Muscle of arm (tissue), 1 donor: ENCODE measurements at regions not wholly inside any gene's neighbourhood (a gene's known extent, or its start where the extent isn't known, plus 50 kb on each side); places are given as distances from the start of the nearest gene placed in this dataset.

Experiments
- DNase-seq: peaks from one replicate; pipeline ENCODE4 v3.0.0-alpha.2; 2013

GRCh38 chr18:75915941-75916623 lies 488.6 kb upstream of the SMIM21 start:
- peak; percentile 63 for DNase-seq

- no peak for DNase-seq
Measured at GRCh38 chr18:75912829-75913228, 485.3 kb upstream of the SMIM21 start.

GRCh38 chr18:75904416-75904815 lies 476.9 kb upstream of the SMIM21 start:
- no peak for DNase-seq

GRCh38 chr18:75898651-75899050 lies 471.1 kb upstream of the SMIM21 start:
- no peak for DNase-seq

- DNase-seq: no peak
Measured at GRCh38 chr18:75897386-75897785, 469.9 kb upstream of the SMIM21 start.

- no peak for DNase-seq
Measured at GRCh38 chr18:75896865-75897264, 469.4 kb upstream of the SMIM21 start.

DNA sequence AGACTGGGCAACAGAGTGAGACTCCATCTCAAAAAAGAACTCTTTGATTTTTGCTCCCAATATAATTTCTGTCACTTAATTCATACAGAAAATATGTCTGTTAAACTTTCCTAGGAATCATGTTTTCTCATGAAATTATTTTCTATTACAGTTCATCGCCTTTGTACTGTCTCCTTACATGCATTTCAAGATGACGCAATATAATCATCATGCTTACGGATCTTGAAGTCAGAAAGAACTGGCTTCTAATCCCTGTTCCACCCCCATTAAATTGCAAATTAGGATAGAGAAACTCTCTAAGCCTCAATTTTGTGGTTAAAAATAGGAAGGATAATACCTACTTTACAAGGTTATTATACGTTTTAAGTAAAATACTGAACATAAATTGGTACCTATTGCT lies 467.6 kb upstream of the SMIM21 start:
- no peak for DNase-seq

- DNase-seq: no peak
Measured at GRCh38 chr18:75884728-75885127, 457.2 kb upstream of the SMIM21 start.

GRCh38 chr18:75880925-75881504 lies 453.5 kb upstream of the SMIM21 start:
- no peak for DNase-seq

DNA sequence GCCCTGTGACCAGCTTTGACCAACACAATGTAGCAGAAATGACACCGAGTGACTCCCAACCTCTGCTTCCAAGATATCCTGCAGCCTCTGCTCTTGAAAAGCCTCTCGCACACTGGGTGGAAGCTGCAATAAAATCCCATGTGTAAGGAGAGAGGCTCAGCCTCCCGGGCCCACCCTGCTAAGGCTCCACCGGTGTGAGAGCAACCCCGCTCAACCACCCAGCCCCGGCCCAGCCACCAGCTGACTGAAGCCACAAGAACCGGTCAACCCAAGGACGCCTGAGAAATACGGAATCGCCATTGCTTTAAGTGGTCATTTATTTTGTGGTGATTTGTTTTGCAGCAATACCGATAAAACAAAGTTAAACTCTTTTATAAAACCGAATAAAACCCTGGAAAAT lies 452.8 kb upstream of the SMIM21 start:
- no peak for DNase-seq

DNA sequence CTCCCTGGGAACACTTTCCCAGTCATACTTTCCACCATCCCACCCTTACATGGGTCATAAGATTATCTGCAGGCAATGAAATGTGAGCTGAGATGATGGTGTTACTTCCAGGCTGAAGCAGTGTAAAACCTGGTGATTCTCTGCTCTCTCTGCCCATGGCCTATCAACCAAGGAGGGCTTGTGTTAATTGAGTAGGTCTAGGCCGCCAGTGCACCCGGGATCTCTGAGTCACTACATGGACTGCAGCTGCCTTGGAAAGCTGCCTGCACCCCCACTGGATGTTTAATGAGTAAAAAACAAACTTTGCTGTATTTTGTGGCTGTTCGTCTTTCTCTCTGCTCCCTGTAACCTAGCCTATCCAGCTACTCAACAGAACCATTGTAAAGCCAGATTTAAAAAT lies 451.7 kb upstream of the SMIM21 start:
- no peak for DNase-seq

GRCh38 chr18:75875559-75875958 lies 448.1 kb upstream of the SMIM21 start:
- DNase-seq: no peak

DNA sequence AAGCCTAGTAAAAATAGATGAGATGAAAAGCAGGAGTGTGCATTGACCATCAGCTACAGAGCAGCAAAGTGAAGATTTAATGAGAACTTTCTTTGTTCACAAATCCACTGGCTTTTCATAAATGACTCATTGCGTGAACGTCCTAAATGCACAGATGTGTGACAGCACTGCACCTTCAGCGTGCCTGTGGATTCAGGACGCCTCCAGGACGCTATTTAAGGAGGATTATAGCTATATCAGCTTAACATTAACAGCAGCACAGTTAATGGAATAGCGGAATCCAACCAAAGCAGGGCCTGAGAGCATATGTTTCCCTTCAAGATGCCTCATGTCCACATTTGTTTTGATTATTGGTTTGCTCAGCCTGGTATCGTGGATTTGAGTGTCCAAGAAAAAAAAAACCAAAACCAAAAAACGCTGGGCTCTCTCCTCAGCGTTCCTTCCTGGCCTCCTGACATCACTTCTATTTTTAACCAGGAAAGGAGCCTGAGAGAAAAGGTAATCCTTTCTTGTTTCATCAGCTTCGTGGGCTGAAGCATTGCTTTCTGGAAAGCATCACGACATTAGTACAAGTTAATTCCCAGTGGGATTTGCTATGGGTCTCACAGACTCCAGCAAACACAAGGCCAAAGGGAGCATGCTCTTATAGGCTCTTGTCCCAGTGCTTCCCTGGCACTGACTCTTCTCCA lies 447.0 kb upstream of the SMIM21 start:
- no peak for DNase-seq

GRCh38 chr18:75871596-75871995 lies 444.1 kb upstream of the SMIM21 start:
- no peak for DNase-seq

DNA sequence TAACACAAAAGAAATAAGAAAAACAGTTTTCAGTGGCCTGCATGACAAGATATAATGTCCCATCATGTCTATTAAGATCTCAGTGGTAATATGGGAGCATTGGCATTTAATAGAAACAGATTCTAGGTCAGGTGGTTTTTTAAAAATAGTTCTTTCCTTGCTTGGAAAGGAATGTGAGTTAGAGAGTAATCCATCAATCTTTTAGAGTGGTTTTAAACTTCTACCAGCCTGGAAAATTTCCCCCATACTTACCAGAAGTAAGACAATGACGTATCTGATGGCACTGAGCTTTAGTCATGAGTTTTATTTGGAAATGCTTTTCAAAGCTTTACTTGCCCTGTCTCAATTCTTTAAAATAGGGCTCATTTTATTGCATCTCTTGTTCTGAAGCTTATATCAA lies 441.7 kb upstream of the SMIM21 start:
- DNase-seq: no peak

- DNase-seq: no peak
Measured at GRCh38 chr18:75868031-75868430, 440.5 kb upstream of the SMIM21 start.

DNA sequence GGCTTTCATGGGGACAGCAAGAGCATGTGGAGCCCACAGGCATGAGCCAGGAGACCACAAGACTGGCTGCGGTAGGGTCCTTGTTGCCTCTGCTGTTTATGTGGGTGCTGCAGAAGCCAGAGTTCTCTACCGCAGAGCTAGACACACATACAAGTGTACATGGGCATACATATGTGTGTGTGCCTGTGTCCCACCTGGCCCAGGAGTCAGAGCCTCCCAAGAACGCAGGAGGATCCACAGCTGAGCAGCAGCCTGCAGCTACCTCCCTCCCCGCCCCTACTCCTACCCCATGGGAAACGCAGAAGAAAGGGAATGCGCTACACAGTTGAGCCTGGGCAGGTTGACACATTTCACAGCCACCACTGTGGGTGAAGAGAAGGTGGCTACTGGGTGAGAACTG lies 438.1 kb upstream of the SMIM21 start:
- no peak for DNase-seq

DNA sequence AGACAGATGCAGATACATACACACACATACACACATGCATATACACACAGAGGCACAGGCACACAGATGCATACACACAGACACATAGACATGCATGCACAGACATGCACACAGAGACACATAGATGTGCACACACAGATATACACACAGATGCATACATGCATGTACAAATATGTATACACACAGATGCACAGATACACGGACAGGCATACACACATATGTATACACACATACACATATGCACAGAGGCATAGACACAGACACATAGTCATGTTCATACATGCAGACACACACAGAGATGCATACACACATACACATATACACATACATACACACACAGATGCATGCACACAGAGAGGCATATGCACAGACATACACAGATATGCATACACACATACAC lies 437.3 kb upstream of the SMIM21 start:
- no peak for DNase-seq

- no peak for DNase-seq
Measured at GRCh38 chr18:75863696-75864095, 436.2 kb upstream of the SMIM21 start.

- DNase-seq: no peak
Measured at GRCh38 chr18:75862458-75862857, 435.0 kb upstream of the SMIM21 start.

DNA sequence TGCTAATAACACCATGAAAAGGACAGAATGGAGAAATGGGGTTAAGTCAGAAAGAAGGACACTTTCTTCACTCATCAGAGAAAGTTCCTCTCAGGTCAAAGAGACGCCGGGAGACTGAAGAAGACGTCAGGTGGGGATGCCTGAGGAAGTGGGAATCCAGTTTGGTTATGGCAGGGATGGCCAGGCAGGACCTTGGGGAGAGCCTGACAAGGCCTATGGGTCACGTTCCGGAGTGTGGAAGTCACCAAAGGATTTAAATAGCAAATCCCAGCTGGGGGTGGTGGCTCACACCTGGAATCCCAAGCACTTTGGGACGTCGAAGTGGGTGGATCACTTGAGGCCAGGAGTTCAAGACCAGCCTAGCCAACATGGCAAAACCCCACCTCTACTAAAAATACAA lies 432.7 kb upstream of the SMIM21 start:
- no peak for DNase-seq

- DNase-seq: no peak
Measured at GRCh38 chr18:75859533-75859932, 432.0 kb upstream of the SMIM21 start.

GRCh38 chr18:75858754-75859153 lies 431.3 kb upstream of the SMIM21 start:
- no peak for DNase-seq

DNA sequence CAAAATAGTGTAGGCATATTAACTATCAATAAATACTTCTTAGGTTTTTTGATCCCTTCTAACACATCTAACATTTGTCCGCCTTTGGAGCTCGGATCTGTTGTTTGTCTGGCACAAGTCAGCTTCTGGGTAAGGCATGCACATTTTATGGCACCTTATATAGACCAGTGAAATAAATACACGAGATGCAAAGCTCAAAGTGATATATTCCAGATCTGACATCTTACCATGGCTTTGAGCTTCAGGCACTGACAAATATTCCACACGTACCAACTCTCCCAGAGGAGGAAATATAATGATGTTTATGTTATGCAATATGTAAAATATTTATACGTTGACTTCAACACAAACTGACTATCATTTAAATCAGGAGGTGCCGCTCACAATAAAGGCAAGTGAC lies 430.1 kb upstream of the SMIM21 start:
- DNase-seq: no peak
